K562 (cell line): ENCODE measurements at regions not wholly inside any gene's neighbourhood (a gene's known extent, or its start where the extent isn't known, plus 50 kb on each side); places are given as distances from the start of the nearest gene placed in this dataset.

Experiments used
- ATAC-seq: fragments of 200-7000 bp; cut with Tn5 transposase; 3 replicates; pipeline ENCODE4 v1.9.1; 2020; ENCODE audit warnings: moderate library complexity
- BruUV-seq: library from RNA; stranded (reverse); fragments of 400-500 nt; replicated peaks from 2 replicates; lab custom pipeline; 2021; lab: Mats Ljungman, UMichigan
- CTCF ChIA-PET: fragments of 300-600 bp; formaldehyde crosslinking; extraction: SDS; loops from one replicate; lab custom pipeline; 2021; ENCODE audit warnings: low intra/inter-chr PET ratio; lab: Yijun Ruan, JAX
- POLR2A ChIA-PET: fragments of 300-600, 350-650 bp; sonication (Branson Sonifier 250); formaldehyde crosslinking; extraction: SDS; loops from one replicate; lab custom pipeline; 2021; ENCODE audit warnings: antibody characterized with exemption, inconsistent platforms; lab: Yijun Ruan, JAX
- DNase-seq, 4 experiments: peaks; one replicate each; pipeline versions ENCODE4 v3.0.0 to v3.0.0-alpha.2; 2011 to 2018; ENCODE audit warnings: low spot score in 3 of 4, mixed read lengths in 3 of 4; ENCODE audit errors: extremely low read depth in 1 of 4
- FAIRE-seq: peaks from 2 replicates; lab custom pipeline; 2011; peaks lifted over from hg19 to GRCh38; lab: Jason Lieb, UNC
- H2AFZ ChIP-seq: 2 replicates; pipeline ENCODE4 v1.6.0; 2011; ENCODE audit warnings: low read depth, low read length, control low read depth, inconsistent platforms
- H3K27ac ChIP-seq: fragments of 200-600 bp; 3 replicates; pipeline ENCODE4 v1.8.0; 2011; ENCODE audit warnings: low read depth, mild to moderate bottlenecking, control low read depth, inconsistent platforms, low read length, moderate library complexity, mixed read lengths; ENCODE audit errors: extremely low read depth
- H3K27me3 ChIP-seq, 2 experiments: fragments of 300-600 bp in 1 of 2; 2 replicates in 1 of 2; 3 replicates in 1 of 2; pipeline versions ENCODE4 v1.6.0 to v1.8.0; 2011; ENCODE audit warnings: inconsistent platforms in 2 of 2, low read length in 2 of 2, mild to moderate bottlenecking in 1 of 2, mixed read lengths in 1 of 2, moderate library complexity in 1 of 2; ENCODE audit not compliant: control insufficient read depth in 2 of 2, insufficient read depth in 2 of 2
- H3K36me3 ChIP-seq: fragments of 300-600 bp; 3 replicates; pipeline ENCODE4 v1.8.0; 2011; ENCODE audit warnings: mild to moderate bottlenecking, low read length, inconsistent platforms; ENCODE audit not compliant: control insufficient read depth, insufficient read depth
- H3K4me1 ChIP-seq, 2 experiments: fragments of 200-600 bp in 1 of 2; replicated peaks in 1 of 2; 2 replicates in 1 of 2; 3 replicates in 1 of 2; pipeline versions ENCODE4 v1.5.1 to v1.8.0; 2011; ENCODE audit warnings: inconsistent platforms in 2 of 2, low read length in 2 of 2, mild to moderate bottlenecking in 1 of 2, mixed read lengths in 1 of 2, moderate library complexity in 1 of 2; ENCODE audit not compliant: control insufficient read depth in 2 of 2, insufficient read depth in 2 of 2
- H3K4me2 ChIP-seq: 2 replicates; pipeline ENCODE4 v1.6.1; 2011; ENCODE audit warnings: low read length, control low read depth, inconsistent platforms, mixed read lengths; ENCODE audit not compliant: insufficient read depth
- H3K4me3 ChIP-seq: fragments of 200-600 bp; sonication (generic), shearing (Covaris generic); 2 replicates; pipeline ENCODE4 v1.5.1; 2016; ENCODE audit warnings: control low read depth, inconsistent platforms
- H3K79me2 ChIP-seq: fragments of 200-600 bp; 3 replicates; pipeline ENCODE4 v1.8.0; 2011; ENCODE audit warnings: low read length, inconsistent platforms; ENCODE audit not compliant: control insufficient read depth, insufficient read depth
- H3K9ac ChIP-seq, 2 experiments: 2 replicates each; pipeline versions ENCODE4 v1.6.0 to v1.6.1; 2011; ENCODE audit warnings: low read depth in 2 of 2, low read length in 2 of 2, control low read depth in 1 of 2, inconsistent platforms in 1 of 2, mild to moderate bottlenecking in 1 of 2, mixed read lengths in 1 of 2; ENCODE audit not compliant: insufficient read depth in 1 of 2
- H3K9me1 ChIP-seq: one replicate; pipeline ENCODE4 v1.6.0; 2011; ENCODE audit warnings: inconsistent platforms, mild to moderate bottlenecking, low read length, moderate library complexity; ENCODE audit not compliant: control insufficient read depth, insufficient read depth
- H3K9me3 ChIP-seq: replicated peaks from 2 replicates; pipeline ENCODE4 v1.5.1; 2011; ENCODE audit warnings: low read depth, low read length, inconsistent platforms; ENCODE audit not compliant: control insufficient read depth, insufficient read depth
- H4K20me1 ChIP-seq: replicated peaks from 2 replicates; pipeline ENCODE4 v1.6.1; 2011; ENCODE audit warnings: low read length, inconsistent platforms, mixed read lengths; ENCODE audit not compliant: control insufficient read depth, insufficient read depth
- MEF2A ChIP-seq: IDR thresholded peaks from 2 replicates; pipeline ENCODE4 v1.6.1; 2011; ENCODE audit warnings: low read depth, mild to moderate bottlenecking, low read length, moderate library complexity; ENCODE audit not compliant: control insufficient read depth
- MEF2D ChIP-seq: conservative IDR thresholded peaks from 2 replicates; pipeline ENCODE4 v1.6.1; 2016; ENCODE audit warnings: low read depth, missing genetic modification characterization, missing compliant biosample characterization
- POU5F1 ChIP-seq: fragments of 150-350 bp; IDR thresholded peaks from 2 replicates; pipeline ENCODE4 v1.6.1; 2014; ENCODE audit warnings: borderline replicate concordance, low read length, low read depth, mild to moderate bottlenecking; ENCODE audit not compliant: partially characterized antibody
- RFX7 ChIP-seq: fragments of 250-450 bp; sonication (Bioruptor Pico); IDR thresholded peaks from 2 replicates; pipeline ENCODE4 v1.5.1; 2021; ENCODE audit warnings: mild to moderate bottlenecking
- ZKSCAN3 ChIP-seq: fragments of 250-450 bp; sonication (Bioruptor Pico); IDR thresholded peaks from 2 replicates; pipeline ENCODE4 v1.4.0; 2020
- ZNF124 ChIP-seq: sonication (generic); formaldehyde crosslinking; IDR thresholded peaks from 2 replicates; pipeline ENCODE4 v1.8.1; 2022; ENCODE audit warnings: missing genetic modification reagents
- ZNF318 ChIP-seq, 2 experiments: fragments of 450-650 bp; IDR thresholded peaks; 2 replicates each; pipeline ENCODE4 v1.6.1; 2016; ENCODE audit warnings: mild to moderate bottlenecking in 2 of 2, borderline replicate concordance in 1 of 2, low read depth in 1 of 2, moderate library complexity in 1 of 2
- ZNF354B ChIP-seq: fragments of 250-450 bp; sonication (Bioruptor Pico); IDR thresholded peaks from 2 replicates; pipeline ENCODE4 v1.4.0; 2020
- ZSCAN29 ChIP-seq: fragments of 450-650 bp; IDR thresholded peaks from 2 replicates; pipeline ENCODE4 v1.6.1; 2017
- WGBS: fragments of 100-300 bp; shearing (Covaris generic); methylation state at CpG from one replicate; pipeline ENCODE4 v1.1.6; 2016; ENCODE audit warnings: low coverage, mixed read lengths; ENCODE audit not compliant: insufficient coverage; ENCODE audit errors: missing lambda C conversion rate; 5-methylcytosine and 5-hydroxymethylcytosine counted together
- in situ Hi-C: fragments of 300-500 bp; cut with MboI; formaldehyde crosslinking; loops from 4 replicates; pipeline ENCODE4 v1.15.0; 2018; ENCODE audit warnings: inconsistent platforms, mixed read lengths
- intact Hi-C: fragments of 100-400 bp; cut with micrococcal nuclease; formaldehyde crosslinking; loops from 2 replicates; pipeline ENCODE4 v1.14.2; 2022
- TF ChIP-seq, protein P1 (sequence below): IDR thresholded peaks from 2 replicates; pipeline ENCODE4 v1.6.1; 2016; ENCODE audit warnings: missing genetic modification characterization, missing compliant biosample characterization
- TF ChIP-seq, protein P2 (sequence below): fragments of 250-450 bp; sonication (Bioruptor Pico); IDR thresholded peaks from 2 replicates; pipeline ENCODE4 v1.5.0; 2021

GRCh38 chr1:208430220-208430619 is 186.0 kb upstream of the PLXNA2 start:
- H3K27ac ChIP-seq = no peak overlapping the region

More at GRCh38 chr1:208430220-208430619, 186.0 kb upstream of the PLXNA2 start:
- no peak for FAIRE-seq
- Histone ChIP-seq H2AFZ (no peak overlapping the region), H3K9ac (no peak overlapping the region), H3K79me2 (no peaks in the 10 kb centered on the region), H3K27me3 (peaks cover 0 to 6% of the 10 kb centered on the region in 2 experiments; a peak in 2 of 5 replicates), H3K9me1 (no peaks in the 10 kb centered on the region), H3K9me3 (no peaks in the 10 kb centered on the region), H3K36me3 (no peaks in the 10 kb centered on the region), H3K4me2 (no peak overlapping the region), H4K20me1 (no peaks in the 10 kb centered on the region), H3K4me3 (no peak overlapping the region), H3K4me1 (no peaks in the 10 kb centered on the region)
- no peak for DNase-seq
- intact Hi-C loops (no loop called here), in situ Hi-C loops (no loop called here)
- ChIA-PET CTCF (no interaction called here), POLR2A (interaction anchor here (0.7 kb wide), 1 partner anchor 17 kb away, joined by 3 read pairs; no protein-coding TSS in a partner anchor)
- TF ChIP-seq MEF2A (no peak), RFX7 (CRISPR knock-in tag) (no peak), ZNF354B (CRISPR knock-in tag) (no peak), ZKSCAN3 (CRISPR knock-in tag) (no peak), ZNF124 (CRISPR knock-in tag) (no peak), ZNF318 (IDR thresholded peaks at IDR 0.05; ENCODE audit: borderline replicate concordance in 1 of 2, low read depth in 1 of 2) (no peak), POU5F1 (no peak), ZSCAN29 (no peak), MEF2D (tag) (no peak)
- TF ChIP-seq, protein P1, sequence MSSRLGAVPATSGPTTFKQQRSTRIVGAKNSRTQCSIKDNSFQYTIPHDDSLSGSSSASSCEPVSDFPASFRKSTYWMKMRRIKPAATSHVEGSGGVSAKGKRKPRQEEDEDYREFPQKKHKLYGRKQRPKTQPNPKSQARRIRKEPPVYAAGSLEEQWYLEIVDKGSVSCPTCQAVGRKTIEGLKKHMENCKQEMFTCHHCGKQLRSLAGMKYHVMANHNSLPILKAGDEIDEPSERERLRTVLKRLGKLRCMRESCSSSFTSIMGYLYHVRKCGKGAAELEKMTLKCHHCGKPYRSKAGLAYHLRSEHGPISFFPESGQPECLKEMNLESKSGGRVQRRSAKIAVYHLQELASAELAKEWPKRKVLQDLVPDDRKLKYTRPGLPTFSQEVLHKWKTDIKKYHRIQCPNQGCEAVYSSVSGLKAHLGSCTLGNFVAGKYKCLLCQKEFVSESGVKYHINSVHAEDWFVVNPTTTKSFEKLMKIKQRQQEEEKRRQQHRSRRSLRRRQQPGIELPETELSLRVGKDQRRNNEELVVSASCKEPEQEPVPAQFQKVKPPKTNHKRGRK = no peak
- TF ChIP-seq, protein P2, sequence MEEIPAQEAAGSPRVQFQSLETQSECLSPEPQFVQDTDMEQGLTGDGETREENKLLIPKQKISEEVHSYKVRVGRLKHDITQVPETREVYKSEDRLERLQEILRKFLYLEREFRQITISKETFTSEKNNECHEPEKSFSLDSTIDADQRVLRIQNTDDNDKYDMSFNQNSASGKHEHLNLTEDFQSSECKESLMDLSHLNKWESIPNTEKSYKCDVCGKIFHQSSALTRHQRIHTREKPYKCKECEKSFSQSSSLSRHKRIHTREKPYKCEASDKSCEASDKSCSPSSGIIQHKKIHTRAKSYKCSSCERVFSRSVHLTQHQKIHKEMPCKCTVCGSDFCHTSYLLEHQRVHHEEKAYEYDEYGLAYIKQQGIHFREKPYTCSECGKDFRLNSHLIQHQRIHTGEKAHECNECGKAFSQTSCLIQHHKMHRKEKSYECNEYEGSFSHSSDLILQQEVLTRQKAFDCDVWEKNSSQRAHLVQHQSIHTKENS (CRISPR knock-in tag) = no peak
- ATAC-seq = no peak
- BruUV-seq = no TSS peak
- 0% methylated on average over 3 of the region's 3 CpGs for WGBS
